ENCODE measurements at regions not wholly inside any gene's neighbourhood (a gene's known extent, or its start where the extent isn't known, plus 50 kb on each side); places are given as distances from the start of the nearest gene placed in this dataset.

GRCh38 chr12:24049101-24049500 is 99.6 kb upstream of the SOX5 start:
- no peaks in the 10 kb centered on the region for H3K36me3 ChIP-seq (ENCODE audit: insufficient read depth, low read length)
- H3K4me1 ChIP-seq (ENCODE audit: insufficient read depth, low read length, severe bottlenecking), result no peaks in the 10 kb centered on the region
- no peak overlapping the region for H3K9ac ChIP-seq (ENCODE audit: low read length)
- H3K27ac ChIP-seq (ENCODE audit: low read depth, low read length, poor library complexity, severe bottlenecking), result no peak overlapping the region
- no peak overlapping the region for H3K4me2 ChIP-seq (ENCODE audit: low read length)
- H3K9me2 ChIP-seq (ENCODE audit: low read depth, low read length), result no peaks in the 10 kb centered on the region
- no peaks in the 10 kb centered on the region for H3K27me3 ChIP-seq (ENCODE audit: insufficient read depth, low read length)
- no peaks in the 10 kb centered on the region for H4K20me1 ChIP-seq (ENCODE audit: insufficient read depth, low read length)
- TF ChIP-seq, protein P1, sequence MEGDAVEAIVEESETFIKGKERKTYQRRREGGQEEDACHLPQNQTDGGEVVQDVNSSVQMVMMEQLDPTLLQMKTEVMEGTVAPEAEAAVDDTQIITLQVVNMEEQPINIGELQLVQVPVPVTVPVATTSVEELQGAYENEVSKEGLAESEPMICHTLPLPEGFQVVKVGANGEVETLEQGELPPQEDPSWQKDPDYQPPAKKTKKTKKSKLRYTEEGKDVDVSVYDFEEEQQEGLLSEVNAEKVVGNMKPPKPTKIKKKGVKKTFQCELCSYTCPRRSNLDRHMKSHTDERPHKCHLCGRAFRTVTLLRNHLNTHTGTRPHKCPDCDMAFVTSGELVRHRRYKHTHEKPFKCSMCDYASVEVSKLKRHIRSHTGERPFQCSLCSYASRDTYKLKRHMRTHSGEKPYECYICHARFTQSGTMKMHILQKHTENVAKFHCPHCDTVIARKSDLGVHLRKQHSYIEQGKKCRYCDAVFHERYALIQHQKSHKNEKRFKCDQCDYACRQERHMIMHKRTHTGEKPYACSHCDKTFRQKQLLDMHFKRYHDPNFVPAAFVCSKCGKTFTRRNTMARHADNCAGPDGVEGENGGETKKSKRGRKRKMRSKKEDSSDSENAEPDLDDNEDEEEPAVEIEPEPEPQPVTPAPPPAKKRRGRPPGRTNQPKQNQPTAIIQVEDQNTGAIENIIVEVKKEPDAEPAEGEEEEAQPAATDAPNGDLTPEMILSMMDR (IDR thresholded peaks at IDR 0.05; ENCODE audit: low read length), result no peak
- no peak for TF ChIP-seq EZH2 (IDR thresholded peaks at IDR 0.05; ENCODE audit: borderline replicate concordance, low read length)
- no peaks in the 10 kb centered on the region for H3K9me3 ChIP-seq (ENCODE audit: low read length)
- H2AFZ ChIP-seq (ENCODE audit: low read length), result no peak overlapping the region
- no peak overlapping the region for H3K4me3 ChIP-seq (ENCODE audit: low read depth, low read length, poor library complexity, severe bottlenecking)
- no peaks in the 10 kb centered on the region for H3F3A ChIP-seq (ENCODE audit: insufficient read depth, low read length)
- no peaks in the 10 kb centered on the region for H3K79me2 ChIP-seq (ENCODE audit: insufficient read depth, low read length)

- no peaks in the 10 kb centered on the region for H4K20me1 ChIP-seq (ENCODE audit: insufficient read depth, low read length)
- H3K9me3 ChIP-seq (ENCODE audit: low read length), result no peaks in the 10 kb centered on the region
- no peak overlapping the region for H3K4me3 ChIP-seq (ENCODE audit: low read depth, low read length, poor library complexity, severe bottlenecking)
- no peaks in the 10 kb centered on the region for H3K4me1 ChIP-seq (ENCODE audit: insufficient read depth, low read length, severe bottlenecking)
- no peak overlapping the region for H3K9ac ChIP-seq (ENCODE audit: low read length)
- H3K27me3 ChIP-seq (ENCODE audit: insufficient read depth, low read length), result no peaks in the 10 kb centered on the region
- no peaks in the 10 kb centered on the region for H3F3A ChIP-seq (ENCODE audit: insufficient read depth, low read length)
- no peaks in the 10 kb centered on the region for H3K9me2 ChIP-seq (ENCODE audit: low read depth, low read length)
- no peaks in the 10 kb centered on the region for H3K79me2 ChIP-seq (ENCODE audit: insufficient read depth, low read length)
- no peak overlapping the region for H2AFZ ChIP-seq (ENCODE audit: low read length)
- H3K4me2 ChIP-seq (ENCODE audit: low read length), result no peak overlapping the region
- no peak for TF ChIP-seq EZH2 (IDR thresholded peaks at IDR 0.05; ENCODE audit: borderline replicate concordance, low read length)
- TF ChIP-seq, protein P1 (IDR thresholded peaks at IDR 0.05; ENCODE audit: low read length), result no peak
- H3K27ac ChIP-seq (ENCODE audit: low read depth, low read length, poor library complexity, severe bottlenecking), result no peak overlapping the region
- no peaks in the 10 kb centered on the region for H3K36me3 ChIP-seq (ENCODE audit: insufficient read depth, low read length)
Observed at GRCh38 chr12:24048446-24048845, 99.0 kb upstream of the SOX5 start.

- Histone ChIP-seq H3K4me1 (ENCODE audit: insufficient read depth, low read length, severe bottlenecking) (no peaks in the 10 kb centered on the region), H2AFZ (ENCODE audit: low read length) (no peak overlapping the region), H3K4me2 (ENCODE audit: low read length) (no peak overlapping the region), H3K36me3 (ENCODE audit: insufficient read depth, low read length) (no peaks in the 10 kb centered on the region), H3K9me2 (ENCODE audit: low read depth, low read length) (no peaks in the 10 kb centered on the region), H3K9me3 (ENCODE audit: low read length) (no peaks in the 10 kb centered on the region), H3K9ac (ENCODE audit: low read length) (no peak overlapping the region), H3K27ac (ENCODE audit: low read depth, low read length, poor library complexity, severe bottlenecking) (no peak overlapping the region), H3K4me3 (ENCODE audit: low read depth, low read length, poor library complexity, severe bottlenecking) (no peak overlapping the region), H4K20me1 (ENCODE audit: insufficient read depth, low read length) (no peaks in the 10 kb centered on the region), H3K27me3 (ENCODE audit: insufficient read depth, low read length) (no peaks in the 10 kb centered on the region), H3K79me2 (ENCODE audit: insufficient read depth, low read length) (no peaks in the 10 kb centered on the region), H3F3A (ENCODE audit: insufficient read depth, low read length) (no peaks in the 10 kb centered on the region)
- no peak for TF ChIP-seq EZH2 (IDR thresholded peaks at IDR 0.05; ENCODE audit: borderline replicate concordance, low read length)
Observed at GRCh38 chr12:24047326-24047725, 97.9 kb upstream of the SOX5 start.

DNA sequence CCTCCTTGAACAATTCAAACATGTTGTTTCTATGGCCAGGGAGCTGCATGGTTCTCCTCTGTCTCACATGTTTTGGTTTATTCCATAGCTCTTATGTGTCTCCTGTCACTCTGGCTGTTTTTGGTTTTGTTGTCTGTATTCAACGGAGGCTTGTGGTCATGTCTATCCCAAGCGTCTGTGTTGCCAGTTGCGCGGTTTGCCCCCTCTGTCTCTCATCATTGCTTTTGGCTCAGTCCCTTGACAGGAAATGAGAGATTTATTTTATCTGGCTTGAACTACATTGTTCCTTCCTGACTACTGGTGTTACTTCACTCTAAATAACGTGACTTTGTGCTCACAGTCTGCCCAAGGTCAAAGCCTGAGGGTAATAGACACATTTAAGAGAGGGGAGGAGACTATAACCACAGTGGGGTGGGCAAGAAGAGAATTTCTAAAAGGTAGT is 96.4 kb upstream of the SOX5 start:
- H4K20me1 ChIP-seq (ENCODE audit: insufficient read depth, low read length), result no peaks in the 10 kb centered on the region
- TF ChIP-seq, protein P1 (IDR thresholded peaks at IDR 0.05; ENCODE audit: low read length), result no peak
- no peak for TF ChIP-seq EZH2 (IDR thresholded peaks at IDR 0.05; ENCODE audit: borderline replicate concordance, low read length)
- no peaks in the 10 kb centered on the region for H3K9me2 ChIP-seq (ENCODE audit: low read depth, low read length)
- H3K4me3 ChIP-seq (ENCODE audit: low read depth, low read length, poor library complexity, severe bottlenecking), result no peak overlapping the region
- no peak overlapping the region for H3K4me2 ChIP-seq (ENCODE audit: low read length)
- H3K79me2 ChIP-seq (ENCODE audit: insufficient read depth, low read length), result no peaks in the 10 kb centered on the region
- no peaks in the 10 kb centered on the region for H3F3A ChIP-seq (ENCODE audit: insufficient read depth, low read length)
- H3K4me1 ChIP-seq (ENCODE audit: insufficient read depth, low read length, severe bottlenecking), result no peaks in the 10 kb centered on the region
- H3K27ac ChIP-seq (ENCODE audit: low read depth, low read length, poor library complexity, severe bottlenecking), result no peak overlapping the region
- H3K27me3 ChIP-seq (ENCODE audit: insufficient read depth, low read length), result no peaks in the 10 kb centered on the region
- H3K36me3 ChIP-seq (ENCODE audit: insufficient read depth, low read length), result no peaks in the 10 kb centered on the region
- no peak overlapping the region for H3K9ac ChIP-seq (ENCODE audit: low read length)
- H3K9me3 ChIP-seq (ENCODE audit: low read length), result no peaks in the 10 kb centered on the region
- no peak overlapping the region for H2AFZ ChIP-seq (ENCODE audit: low read length)
